ENCODE measurements at regions not wholly inside any gene's neighbourhood (a gene's known extent, or its start where the extent isn't known, plus 50 kb on each side); places are given as distances from the start of the nearest gene placed in this dataset.

DNA sequence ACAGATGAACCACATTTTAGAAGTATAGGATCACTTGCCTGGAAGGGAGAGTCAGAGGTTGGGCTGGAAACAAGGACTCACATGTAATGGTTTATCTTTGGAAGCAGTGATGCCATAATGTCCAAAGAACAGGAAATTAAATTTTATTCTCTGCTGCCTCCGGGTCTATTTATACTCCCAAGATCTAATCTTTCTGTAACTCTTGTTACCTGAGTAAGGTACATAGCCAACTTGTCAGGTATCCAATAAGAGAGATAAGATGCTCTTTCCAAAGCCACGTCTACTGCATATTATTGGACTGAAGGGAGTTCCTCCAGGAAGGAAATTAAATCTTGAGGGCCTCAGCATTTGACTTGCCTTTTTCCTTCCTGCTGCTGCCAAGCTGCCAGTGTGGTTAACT, 71.0 kb downstream of the CRYGS start:
- no peak for TF ChIP-seq CTCF (IDR thresholded peaks at IDR 0.05)
- no peak for TF ChIP-seq POLR2A (IDR thresholded peaks at IDR 0.05)

Measured in testis (tissue), 2 donors.